ENCODE measurements at regions not wholly inside any gene's neighbourhood (a gene's known extent, or its start where the extent isn't known, plus 50 kb on each side); places are given as distances from the start of the nearest gene placed in this dataset.

DNA sequence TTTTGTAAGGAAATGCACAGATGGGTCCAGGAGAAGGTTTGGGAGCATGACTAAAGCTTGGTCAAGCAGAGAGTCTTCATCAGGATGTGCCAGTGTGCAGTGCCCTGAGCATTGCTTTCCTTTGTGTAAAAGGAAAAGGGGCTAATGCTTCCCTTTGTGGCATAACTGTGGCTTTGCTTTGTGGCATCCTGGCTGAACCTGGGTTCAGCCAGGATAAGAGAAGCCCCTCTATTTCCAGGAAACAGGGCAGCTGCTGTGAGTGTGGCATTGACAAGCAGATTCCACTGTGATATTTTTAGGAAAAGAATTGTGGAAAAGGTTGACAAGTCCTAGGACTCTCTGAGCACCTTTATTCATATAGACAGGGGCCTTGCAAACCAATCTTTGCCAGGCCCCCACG is 193.4 kb upstream of the CXCL12 start:
- TF ChIP-seq, protein P1, sequence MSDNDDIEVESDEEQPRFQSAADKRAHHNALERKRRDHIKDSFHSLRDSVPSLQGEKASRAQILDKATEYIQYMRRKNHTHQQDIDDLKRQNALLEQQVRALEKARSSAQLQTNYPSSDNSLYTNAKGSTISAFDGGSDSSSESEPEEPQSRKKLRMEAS (CRISPR knock-in tag; IDR thresholded peaks at IDR 0.05), result no peak
- TF ChIP-seq, protein P2, sequence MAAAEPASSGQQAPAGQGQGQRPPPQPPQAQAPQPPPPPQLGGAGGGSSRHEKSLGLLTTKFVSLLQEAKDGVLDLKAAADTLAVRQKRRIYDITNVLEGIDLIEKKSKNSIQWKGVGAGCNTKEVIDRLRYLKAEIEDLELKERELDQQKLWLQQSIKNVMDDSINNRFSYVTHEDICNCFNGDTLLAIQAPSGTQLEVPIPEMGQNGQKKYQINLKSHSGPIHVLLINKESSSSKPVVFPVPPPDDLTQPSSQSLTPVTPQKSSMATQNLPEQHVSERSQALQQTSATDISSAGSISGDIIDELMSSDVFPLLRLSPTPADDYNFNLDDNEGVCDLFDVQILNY (CRISPR knock-in tag; IDR thresholded peaks at IDR 0.05), result no peak
- no peak for TF ChIP-seq JUN (CRISPR knock-in tag; IDR thresholded peaks at IDR 0.05)
- TF ChIP-seq GRHL2 (CRISPR knock-in tag; IDR thresholded peaks at IDR 0.05; ENCODE audit: insufficient replicate concordance, severe bottlenecking), result no peak
- no peak for TF ChIP-seq TEAD4 (CRISPR knock-in tag; IDR thresholded peaks at IDR 0.05)
- no peak for TF ChIP-seq ATF1 (CRISPR knock-in tag; IDR thresholded peaks at IDR 0.05)
- TF ChIP-seq ELF4 (CRISPR knock-in tag; IDR thresholded peaks at IDR 0.05; ENCODE audit: low read depth), result no peak
